Nephron progenitor cell (in vitro differentiated cells): ENCODE measurements at regions not wholly inside any gene's neighbourhood (a gene's known extent, or its start where the extent isn't known, plus 50 kb on each side); places are given as distances from the start of the nearest gene placed in this dataset.
"Not testable (repeated sequence)": the region's sequence is repeated elsewhere in the genome, so short reads cannot be mapped to it uniquely, and the experiment has no call there.

ENCODE experiments used
- DNase-seq: peaks from one replicate; pipeline ENCODE4 v3.0.0; 2021
- H3K27ac Mint-ChIP-seq: 2 replicates; pipeline ENCODE4 v1.8.0; 2021; ENCODE audit warnings: mild to moderate bottlenecking, moderate library complexity, mixed read lengths
- H3K27me3 Mint-ChIP-seq: 2 replicates; pipeline ENCODE4 v1.8.0; 2021; ENCODE audit warnings: mild to moderate bottlenecking, low read depth, mixed read lengths; ENCODE audit not compliant: poor library complexity
- H3K36me3 Mint-ChIP-seq: 2 replicates; pipeline ENCODE4 v1.8.0; 2021; ENCODE audit warnings: low read depth, mixed read lengths
- H3K4me1 Mint-ChIP-seq: 2 replicates; pipeline ENCODE4 v1.8.0; 2021; ENCODE audit warnings: mixed read lengths
- H3K4me3 Mint-ChIP-seq: 2 replicates; pipeline ENCODE4 v1.8.0; 2021; ENCODE audit warnings: mild to moderate bottlenecking, moderate library complexity, mixed read lengths
- H3K9me3 Mint-ChIP-seq: 2 replicates; pipeline ENCODE4 v1.8.0; 2021; ENCODE audit warnings: mild to moderate bottlenecking, moderate library complexity, mixed read lengths
- CTCF ChIP-seq: fragments of 200-600 bp; sonication (generic); IDR thresholded peaks from 2 replicates; pipeline ENCODE4 v1.5.0; 2021; ENCODE audit warnings: antibody characterized with exemption

GRCh38 chr11:44387825-44388224 lies 77.9 kb upstream of the ALX4 start:
- peaks cover 9% of the 10 kb centered on the region for H3K4me1 Mint-ChIP-seq
- peaks cover 26% of the 10 kb centered on the region for H3K9me3 Mint-ChIP-seq
- H3K36me3 Mint-ChIP-seq: no peaks in the 10 kb centered on the region
- H3K27ac Mint-ChIP-seq: no peak overlapping the region
- no peak for DNase-seq
- TF ChIP-seq CTCF: no peak
- no peak overlapping the region for H3K4me3 Mint-ChIP-seq
- peaks cover 45% of the 10 kb centered on the region for H3K27me3 Mint-ChIP-seq

- peaks cover 37% of the 10 kb centered on the region for H3K9me3 Mint-ChIP-seq
- H3K27ac Mint-ChIP-seq: no peak overlapping the region
- H3K4me1 Mint-ChIP-seq: peaks cover 6% of the 10 kb centered on the region
- no peak for DNase-seq
- peaks cover 40% of the 10 kb centered on the region for H3K27me3 Mint-ChIP-seq
- TF ChIP-seq CTCF: no peak
- H3K36me3 Mint-ChIP-seq: no peaks in the 10 kb centered on the region
- H3K4me3 Mint-ChIP-seq: no peak overlapping the region
Measured at GRCh38 chr11:44388828-44389657, 79.1 kb upstream of the ALX4 start.

GRCh38 chr11:44389963-44390605 lies 80.1 kb upstream of the ALX4 start:
- no peak for DNase-seq
- Mint-ChIP-seq H3K27ac (no peak overlapping the region), H3K4me1 (peaks cover 6% of the 10 kb centered on the region), H3K9me3 (peaks cover 47% of the 10 kb centered on the region), H3K4me3 (no peak overlapping the region), H3K27me3 (peaks cover 35% of the 10 kb centered on the region), H3K36me3 (no peaks in the 10 kb centered on the region)
- no peak for TF ChIP-seq CTCF

- peaks cover 33% of the 10 kb centered on the region for H3K27me3 Mint-ChIP-seq
- H3K4me3 Mint-ChIP-seq: not testable (repeated sequence)
Measured at GRCh38 chr11:44391004-44391403, 81.1 kb upstream of the ALX4 start.

GRCh38 chr11:44396746-44397145 lies 86.8 kb upstream of the ALX4 start:
- H3K4me3 Mint-ChIP-seq, DNase-seq, H3K36me3 Mint-ChIP-seq, H3K27ac Mint-ChIP-seq: not testable (repeated sequence)
- Mint-ChIP-seq H3K9me3 (peaks cover 37% of the 10 kb centered on the region), H3K4me1 (peaks cover 20% of the 10 kb centered on the region), H3K27me3 (peaks cover 22% of the 10 kb centered on the region)

More at GRCh38 chr11:44391004-44391403, 81.1 kb upstream of the ALX4 start:
- not testable (repeated sequence) for H3K4me1 Mint-ChIP-seq, H3K36me3 Mint-ChIP-seq, DNase-seq, H3K27ac Mint-ChIP-seq
- H3K9me3 Mint-ChIP-seq: peaks cover 54% of the 10 kb centered on the region

- Mint-ChIP-seq H3K36me3 (peaks cover 7% of the 10 kb centered on the region), H3K4me1 (peaks cover 24% of the 10 kb centered on the region), H3K9me3 (peaks cover 34% of the 10 kb centered on the region), H3K4me3 (no peak overlapping the region), H3K27ac (no peak overlapping the region), H3K27me3 (peaks cover 25% of the 10 kb centered on the region)
- no peak for DNase-seq
- TF ChIP-seq CTCF: no peak
Measured at GRCh38 chr11:44397586-44398178, 87.7 kb upstream of the ALX4 start.
